ENCODE measurements at regions not wholly inside any gene's neighbourhood (a gene's known extent, or its start where the extent isn't known, plus 50 kb on each side); places are given as distances from the start of the nearest gene placed in this dataset.

DNA sequence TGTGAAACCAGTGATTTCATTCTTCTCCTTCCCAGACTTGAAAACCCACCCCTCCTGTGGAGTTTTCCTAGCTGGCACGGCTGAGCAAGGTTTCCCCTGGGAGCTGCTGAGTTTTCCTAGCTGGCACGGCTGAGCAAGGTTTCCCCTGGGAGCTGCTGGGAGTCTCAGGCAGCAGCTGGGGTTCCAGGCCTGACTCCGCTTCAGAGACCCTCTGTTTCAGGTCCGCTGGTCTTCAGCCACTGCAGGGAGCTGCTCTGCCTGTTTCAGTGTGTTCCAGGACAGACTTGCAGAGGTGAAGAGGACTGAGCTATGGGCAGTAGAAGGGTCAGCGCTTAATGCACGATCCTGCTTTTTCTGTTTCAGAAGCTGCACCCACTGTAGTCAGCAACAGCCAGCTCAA is 104.9 kb downstream of the XRCC2 start:
- DNase-seq, result peak in 1 of 5 donors; percentile 9
- intact Hi-C loops (cut with DNase I), result no loop called here
- no peak for FAIRE-seq
- H3K4me1 ChIP-seq (ENCODE audit: control insufficient read depth in 2 of 3, insufficient read depth in 2 of 3, low read depth in 1 of 3, low read length in 3 of 3), result no peaks in the 10 kb centered on the region
- H3K36me3 ChIP-seq (ENCODE audit: control insufficient read depth in 2 of 3, insufficient read depth in 3 of 3, low read length in 3 of 3), result no peaks in the 10 kb centered on the region
- H3K27ac ChIP-seq (ENCODE audit: low read depth in 2 of 2, low read length in 2 of 2), result no peak overlapping the region
- no peaks in the 10 kb centered on the region for H3K9me3 ChIP-seq (ENCODE audit: control insufficient read depth in 2 of 3, insufficient read depth in 1 of 3, low read length in 3 of 3)
- no peaks in the 10 kb centered on the region for H3K27me3 ChIP-seq (ENCODE audit: control insufficient read depth, insufficient read depth, low read length)
- no peak overlapping the region for H3K9ac ChIP-seq (ENCODE audit: low read length in 3 of 3)
- TF ChIP-seq, protein P1, sequence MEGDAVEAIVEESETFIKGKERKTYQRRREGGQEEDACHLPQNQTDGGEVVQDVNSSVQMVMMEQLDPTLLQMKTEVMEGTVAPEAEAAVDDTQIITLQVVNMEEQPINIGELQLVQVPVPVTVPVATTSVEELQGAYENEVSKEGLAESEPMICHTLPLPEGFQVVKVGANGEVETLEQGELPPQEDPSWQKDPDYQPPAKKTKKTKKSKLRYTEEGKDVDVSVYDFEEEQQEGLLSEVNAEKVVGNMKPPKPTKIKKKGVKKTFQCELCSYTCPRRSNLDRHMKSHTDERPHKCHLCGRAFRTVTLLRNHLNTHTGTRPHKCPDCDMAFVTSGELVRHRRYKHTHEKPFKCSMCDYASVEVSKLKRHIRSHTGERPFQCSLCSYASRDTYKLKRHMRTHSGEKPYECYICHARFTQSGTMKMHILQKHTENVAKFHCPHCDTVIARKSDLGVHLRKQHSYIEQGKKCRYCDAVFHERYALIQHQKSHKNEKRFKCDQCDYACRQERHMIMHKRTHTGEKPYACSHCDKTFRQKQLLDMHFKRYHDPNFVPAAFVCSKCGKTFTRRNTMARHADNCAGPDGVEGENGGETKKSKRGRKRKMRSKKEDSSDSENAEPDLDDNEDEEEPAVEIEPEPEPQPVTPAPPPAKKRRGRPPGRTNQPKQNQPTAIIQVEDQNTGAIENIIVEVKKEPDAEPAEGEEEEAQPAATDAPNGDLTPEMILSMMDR (IDR thresholded peaks at IDR 0.05; ENCODE audit: borderline replicate concordance, extremely low read depth, insufficient read depth), result no peak
- no peak overlapping the region for H3K4me3 ChIP-seq (ENCODE audit: low read length in 3 of 3)

DNA sequence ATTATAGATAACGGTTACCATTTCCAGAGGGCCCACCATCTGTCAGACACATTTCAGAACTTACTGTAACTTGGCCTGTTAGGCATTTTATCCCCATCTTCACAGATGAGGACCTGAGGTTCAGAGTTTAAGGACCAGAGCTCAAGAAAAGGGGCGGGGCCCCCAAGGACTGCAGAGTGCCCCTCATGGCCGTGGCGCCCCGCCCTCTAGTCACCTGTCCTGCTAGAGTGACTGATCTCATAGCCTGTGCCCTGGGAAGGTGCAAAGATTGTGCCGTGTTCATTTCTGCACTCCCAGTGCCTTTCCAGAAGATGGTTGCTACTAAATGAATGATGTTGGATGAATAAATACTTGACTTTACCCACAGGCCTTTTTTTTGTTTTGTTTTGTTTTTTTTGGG is 107.0 kb downstream of the XRCC2 start:
- no peaks in the 10 kb centered on the region for H3K36me3 ChIP-seq (ENCODE audit: control insufficient read depth in 2 of 3, insufficient read depth in 3 of 3, low read length in 3 of 3)
- H3K9ac ChIP-seq (ENCODE audit: low read length in 3 of 3), result no peak overlapping the region
- H3K27ac ChIP-seq (ENCODE audit: low read depth in 2 of 2, low read length in 2 of 2), result no peak overlapping the region
- TF ChIP-seq, protein P1 (IDR thresholded peaks at IDR 0.05; ENCODE audit: borderline replicate concordance, extremely low read depth, insufficient read depth), result no peak
- H3K27me3 ChIP-seq (ENCODE audit: control insufficient read depth, insufficient read depth, low read length), result no peaks in the 10 kb centered on the region
- no peaks in the 10 kb centered on the region for H3K4me1 ChIP-seq (ENCODE audit: control insufficient read depth in 2 of 3, insufficient read depth in 2 of 3, low read depth in 1 of 3, low read length in 3 of 3)
- DNase-seq (no peak), FAIRE-seq (no peak)
- no peak overlapping the region for H3K4me3 ChIP-seq (ENCODE audit: low read length in 3 of 3)
- intact Hi-C loops (cut with DNase I), result no loop called here
- no peaks in the 10 kb centered on the region for H3K9me3 ChIP-seq (ENCODE audit: control insufficient read depth in 2 of 3, insufficient read depth in 1 of 3, low read length in 3 of 3)

DNA sequence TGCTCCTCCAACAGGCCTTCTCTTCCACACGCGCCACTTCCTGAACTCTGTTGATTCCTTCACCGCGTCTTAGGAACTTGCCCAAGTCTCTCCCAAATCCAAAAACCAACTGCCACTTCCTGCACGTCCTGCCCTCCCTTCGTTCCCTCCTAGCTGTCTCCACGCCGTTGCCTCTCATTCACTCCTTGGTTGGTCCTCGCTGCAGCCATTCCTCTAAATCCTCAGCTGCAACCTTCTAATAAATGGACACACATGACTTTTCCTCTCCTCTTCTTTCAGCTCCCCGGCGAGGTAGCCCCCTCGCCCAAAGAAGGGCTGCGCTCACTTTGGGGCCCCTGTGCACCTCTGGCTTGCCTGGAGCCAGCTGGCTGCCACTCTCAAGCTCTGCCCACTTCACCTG is 110.2 kb downstream of the XRCC2 start:
- Histone ChIP-seq H3K27ac (ENCODE audit: low read depth in 2 of 2, low read length in 2 of 2) (no peak overlapping the region), H3K9ac (ENCODE audit: low read length in 3 of 3) (no peak overlapping the region), H3K27me3 (ENCODE audit: control insufficient read depth, insufficient read depth, low read length) (no peaks in the 10 kb centered on the region), H3K36me3 (ENCODE audit: control insufficient read depth in 2 of 3, insufficient read depth in 3 of 3, low read length in 3 of 3) (no peaks in the 10 kb centered on the region), H3K4me1 (ENCODE audit: control insufficient read depth in 2 of 3, insufficient read depth in 2 of 3, low read depth in 1 of 3, low read length in 3 of 3) (no peaks in the 10 kb centered on the region), H3K4me3 (ENCODE audit: low read length in 3 of 3) (no peak overlapping the region), H3K9me3 (ENCODE audit: control insufficient read depth in 2 of 3, insufficient read depth in 1 of 3, low read length in 3 of 3) (no peaks in the 10 kb centered on the region)
- FAIRE-seq (no peak), DNase-seq (no peak)
- TF ChIP-seq, protein P1 (IDR thresholded peaks at IDR 0.05; ENCODE audit: borderline replicate concordance, extremely low read depth, insufficient read depth), result no peak
- intact Hi-C loops (cut with DNase I), result no loop called here

DNA sequence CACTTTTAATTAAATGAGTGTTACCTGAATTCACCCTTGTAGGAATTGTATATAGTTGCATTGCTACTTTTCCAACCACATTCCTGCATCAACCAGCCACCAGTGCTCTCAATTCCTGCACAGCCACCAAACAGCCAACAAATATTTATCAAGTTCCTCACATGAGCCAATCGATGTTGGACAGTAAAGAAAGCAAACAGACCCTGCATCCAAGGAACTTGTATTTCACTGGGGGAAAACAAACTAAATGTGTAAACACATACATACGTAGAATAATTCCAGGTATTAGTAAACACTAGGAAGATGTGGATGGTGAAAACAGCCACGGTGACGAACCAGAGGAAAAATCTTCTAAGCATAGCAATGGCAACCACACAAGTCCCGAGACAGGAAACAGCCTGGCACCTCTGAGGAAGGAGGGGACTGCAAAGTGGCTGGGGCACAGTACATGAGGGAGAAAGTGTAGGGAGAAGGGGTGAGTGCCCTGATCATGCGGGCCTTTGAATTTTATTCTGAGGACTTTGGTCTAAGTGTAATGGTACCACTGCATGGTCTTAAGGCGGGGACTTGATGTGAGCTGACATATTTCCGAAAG is 111.2 kb downstream of the XRCC2 start:
- Histone ChIP-seq H3K9ac (ENCODE audit: low read length in 3 of 3) (no peak overlapping the region), H3K27me3 (ENCODE audit: control insufficient read depth, insufficient read depth, low read length) (no peaks in the 10 kb centered on the region), H3K4me1 (ENCODE audit: control insufficient read depth in 2 of 3, insufficient read depth in 2 of 3, low read depth in 1 of 3, low read length in 3 of 3) (no peaks in the 10 kb centered on the region), H3K9me3 (ENCODE audit: control insufficient read depth in 2 of 3, insufficient read depth in 1 of 3, low read length in 3 of 3) (no peaks in the 10 kb centered on the region), H3K4me3 (ENCODE audit: low read length in 3 of 3) (no peak overlapping the region), H3K27ac (ENCODE audit: low read depth in 2 of 2, low read length in 2 of 2) (no peak overlapping the region), H3K36me3 (ENCODE audit: control insufficient read depth in 2 of 3, insufficient read depth in 3 of 3, low read length in 3 of 3) (no peaks in the 10 kb centered on the region)
- DNase-seq (no peak), FAIRE-seq (no peak)
- TF ChIP-seq, protein P1 (IDR thresholded peaks at IDR 0.05; ENCODE audit: borderline replicate concordance, extremely low read depth, insufficient read depth), result no peak
- intact Hi-C loops (cut with DNase I), result no loop called here
